C4-2B (cell line): ENCODE measurements at regions not wholly inside any gene's neighbourhood (a gene's known extent, or its start where the extent isn't known, plus 50 kb on each side); places are given as distances from the start of the nearest gene placed in this dataset.

Source experiments
- H3K27ac ChIP-seq: fragments of 450-650 bp; 2 replicates; pipeline ENCODE4 v1.5.1; 2017
- CTCF ChIP-seq: fragments of 450-650 bp; conservative IDR thresholded peaks from 2 replicates; pipeline ENCODE4 v1.5.1; 2017; ENCODE audit warnings: mild to moderate bottlenecking
- ZFX ChIP-seq: fragments of 450-650 bp; IDR thresholded peaks from 2 replicates; pipeline ENCODE4 v1.6.1; 2017

- no peak overlapping the region for H3K27ac ChIP-seq
- no peak for TF ChIP-seq CTCF
Measured at GRCh38 chr19:27740396-27740795, 1472.6 kb downstream of the UQCRFS1 start.

- TF ChIP-seq CTCF, result no peak
- TF ChIP-seq ZFX, result no peak
- H3K27ac ChIP-seq, result no peak overlapping the region
Measured at GRCh38 chr19:27738569-27739193, 1474.3 kb downstream of the UQCRFS1 start.

GRCh38 chr19:27736225-27736624 lies 1476.7 kb downstream of the UQCRFS1 start:
- H3K27ac ChIP-seq, result no peak overlapping the region
- no peak for TF ChIP-seq CTCF

- no peak for TF ChIP-seq CTCF
- TF ChIP-seq ZFX, result no peak
- H3K27ac ChIP-seq, result no peak overlapping the region
Measured at GRCh38 chr19:27735314-27735713, 1477.6 kb downstream of the UQCRFS1 start.

GRCh38 chr19:27734496-27735220 lies 1478.3 kb downstream of the UQCRFS1 start:
- no peak overlapping the region for H3K27ac ChIP-seq
- TF ChIP-seq ZFX, result no peak
- TF ChIP-seq CTCF, result no peak

- H3K27ac ChIP-seq, result no peak overlapping the region
- TF ChIP-seq ZFX, result no peak
- no peak for TF ChIP-seq CTCF
Measured at GRCh38 chr19:27733551-27734266, 1479.2 kb downstream of the UQCRFS1 start.

- no peak overlapping the region for H3K27ac ChIP-seq
- TF ChIP-seq ZFX (no peak), CTCF (no peak)
Measured at GRCh38 chr19:27729332-27729731, 1483.6 kb downstream of the UQCRFS1 start.
